SH-SY5Y (cell line): ENCODE measurements at regions not wholly inside any gene's neighbourhood (a gene's known extent, or its start where the extent isn't known, plus 50 kb on each side); places are given as distances from the start of the nearest gene placed in this dataset.

Experiments
- GATA2 ChIP-seq: IDR thresholded peaks from 2 replicates; pipeline ENCODE4 v1.6.1; 2011; ENCODE audit warnings: mild to moderate bottlenecking, low read depth, low read length
- GATA3 ChIP-seq: IDR thresholded peaks from 2 replicates; pipeline ENCODE4 v1.6.1; 2011; ENCODE audit warnings: low read depth, mild to moderate bottlenecking, low read length, moderate library complexity

- TF ChIP-seq GATA3 = no peak
Observed at GRCh38 chr4:181432335-181432734, 810.9 kb upstream of the TENM3 start.

GRCh38 chr4:181437895-181438294, 805.3 kb upstream of the TENM3 start:
- TF ChIP-seq GATA3 (no peak), GATA2 (no peak)

- TF ChIP-seq GATA3 = no peak
- TF ChIP-seq GATA2 = no peak
Observed at GRCh38 chr4:181438641-181439040, 804.6 kb upstream of the TENM3 start.

GRCh38 chr4:181443021-181443420, 800.2 kb upstream of the TENM3 start:
- TF ChIP-seq GATA3 (no peak), GATA2 (no peak)

GRCh38 chr4:181465826-181466225, 777.4 kb upstream of the TENM3 start:
- TF ChIP-seq GATA3 = no peak
- no peak for TF ChIP-seq GATA2

- TF ChIP-seq GATA2 (no peak), GATA3 (no peak)
Observed at GRCh38 chr4:181468451-181468850, 774.8 kb upstream of the TENM3 start.

GRCh38 chr4:181470306-181470705, 772.9 kb upstream of the TENM3 start:
- no peak for TF ChIP-seq GATA3
- no peak for TF ChIP-seq GATA2

GRCh38 chr4:181475359-181475758, 767.8 kb upstream of the TENM3 start:
- no peak for TF ChIP-seq GATA2
- TF ChIP-seq GATA3 = no peak

GRCh38 chr4:181475781-181476507, 767.3 kb upstream of the TENM3 start:
- TF ChIP-seq GATA2 (no peak), GATA3 (no peak)

GRCh38 chr4:181476508-181476890, 766.7 kb upstream of the TENM3 start:
- TF ChIP-seq GATA2 (no peak), GATA3 (no peak)

GRCh38 chr4:181477591-181477990, 765.6 kb upstream of the TENM3 start:
- TF ChIP-seq GATA3 = no peak
- no peak for TF ChIP-seq GATA2

GRCh38 chr4:181478656-181479055, 764.5 kb upstream of the TENM3 start:
- TF ChIP-seq GATA3 = no peak
- no peak for TF ChIP-seq GATA2

GRCh38 chr4:181479141-181479540, 764.1 kb upstream of the TENM3 start:
- TF ChIP-seq GATA3 = no peak
- TF ChIP-seq GATA2 = no peak

- no peak for TF ChIP-seq GATA2
- no peak for TF ChIP-seq GATA3
Observed at GRCh38 chr4:181484396-181484795, 758.8 kb upstream of the TENM3 start.

- TF ChIP-seq GATA3 = no peak
Observed at GRCh38 chr4:181488926-181489325, 754.3 kb upstream of the TENM3 start.

GRCh38 chr4:181498148-181498547, 745.1 kb upstream of the TENM3 start:
- TF ChIP-seq GATA3 = no peak
- TF ChIP-seq GATA2 = no peak
